ENCODE measurements at regions not wholly inside any gene's neighbourhood (a gene's known extent, or its start where the extent isn't known, plus 50 kb on each side); places are given as distances from the start of the nearest gene placed in this dataset.

DNA sequence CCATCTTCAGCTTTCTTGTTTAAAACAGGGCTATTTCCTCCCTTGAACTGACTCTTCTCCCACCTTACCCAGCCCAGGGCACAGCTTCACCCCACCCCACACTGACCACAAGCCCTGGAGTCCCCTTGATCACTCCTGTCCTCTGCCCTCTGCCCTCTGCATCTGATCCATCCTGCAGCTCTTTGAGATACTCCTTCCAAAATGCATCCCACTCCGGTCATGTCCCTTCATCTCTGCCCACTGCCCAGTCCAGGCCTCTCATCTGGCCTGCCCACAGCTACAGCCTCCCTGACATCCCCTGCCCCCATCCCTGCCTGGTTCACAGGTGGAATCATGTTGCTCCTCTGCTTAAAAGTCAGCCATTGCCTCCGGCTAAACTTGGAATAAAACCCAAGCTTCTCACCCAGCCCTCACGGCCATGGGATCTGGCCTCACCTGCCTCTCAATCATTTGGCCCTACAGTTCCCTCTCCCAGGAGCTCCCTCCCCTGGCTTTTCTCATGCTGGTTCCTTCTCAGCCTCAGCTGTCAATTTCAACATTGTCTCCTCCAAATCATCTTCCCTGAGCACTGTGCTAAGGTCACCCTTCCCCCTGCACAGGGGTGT is 202.0 kb downstream of the MATN1 start:
- TF ChIP-seq, protein P1, sequence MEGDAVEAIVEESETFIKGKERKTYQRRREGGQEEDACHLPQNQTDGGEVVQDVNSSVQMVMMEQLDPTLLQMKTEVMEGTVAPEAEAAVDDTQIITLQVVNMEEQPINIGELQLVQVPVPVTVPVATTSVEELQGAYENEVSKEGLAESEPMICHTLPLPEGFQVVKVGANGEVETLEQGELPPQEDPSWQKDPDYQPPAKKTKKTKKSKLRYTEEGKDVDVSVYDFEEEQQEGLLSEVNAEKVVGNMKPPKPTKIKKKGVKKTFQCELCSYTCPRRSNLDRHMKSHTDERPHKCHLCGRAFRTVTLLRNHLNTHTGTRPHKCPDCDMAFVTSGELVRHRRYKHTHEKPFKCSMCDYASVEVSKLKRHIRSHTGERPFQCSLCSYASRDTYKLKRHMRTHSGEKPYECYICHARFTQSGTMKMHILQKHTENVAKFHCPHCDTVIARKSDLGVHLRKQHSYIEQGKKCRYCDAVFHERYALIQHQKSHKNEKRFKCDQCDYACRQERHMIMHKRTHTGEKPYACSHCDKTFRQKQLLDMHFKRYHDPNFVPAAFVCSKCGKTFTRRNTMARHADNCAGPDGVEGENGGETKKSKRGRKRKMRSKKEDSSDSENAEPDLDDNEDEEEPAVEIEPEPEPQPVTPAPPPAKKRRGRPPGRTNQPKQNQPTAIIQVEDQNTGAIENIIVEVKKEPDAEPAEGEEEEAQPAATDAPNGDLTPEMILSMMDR (IDR thresholded peaks at IDR 0.05): no peak
- TF ChIP-seq POLR2A (IDR thresholded peaks at IDR 0.05) (no peak), EP300 (IDR thresholded peaks at IDR 0.05) (no peak)
